ENCODE measurements at regions not wholly inside any gene's neighbourhood (a gene's known extent, or its start where the extent isn't known, plus 50 kb on each side); places are given as distances from the start of the nearest gene placed in this dataset.
A peak's percentile ranks its signal among the peaks of the same experiment; 100 is the strongest.

GRCh38 chr6:125363039-125363823 is 61.5 kb upstream of the HDDC2 start:
- 1% methylated on average over 28 of the region's 44 CpGs; no CpG with 5 or more reads in 1 of the 2 experiments for WGBS, 2 experiments (ENCODE audit: extremely low coverage in 2 of 2, insufficient read length in 1 of 2)
- no peak overlapping the region for H3K18ac ChIP-seq (ENCODE audit: low read depth, low read length)
- no TSS peak for BruUV-seq (replicated peaks)
- peaks cover 30% of the 10 kb centered on the region for H3K27me3 ChIP-seq (ENCODE audit: control insufficient read depth, insufficient read depth, low read length)
- dilution Hi-C loops (cut with HindIII; ENCODE audit: low sequenced_read_pairs, unreplicated experiment) (no loop called here), intact Hi-C loops (cut with micrococcal nuclease) (loop anchor here (5.0 kb wide), 1 partner anchor 384 kb away; the partner anchor contains the start of gene HEY2), in situ Hi-C loops (cut with MboI; ENCODE audit: low sequenced_read_pairs) (no loop called here)
- no peak overlapping the region for H3K56ac ChIP-seq (ENCODE audit: extremely low read depth, insufficient read depth, low read length)
- no peak overlapping the region for H3K4ac ChIP-seq (ENCODE audit: low read depth, low read length)
- peak overlapping the region; percentile 87 for H3K4me2 ChIP-seq (ENCODE audit: low read depth, low read length)
- no peak overlapping the region for H3K23ac ChIP-seq (ENCODE audit: low read depth, low read length)
- peak overlapping the region; percentile 90 for H2AFZ ChIP-seq (replicated peaks; ENCODE audit: low read length, poor library complexity)
- POLR2A ChIA-PET (ENCODE audit: unreplicated experiment), result no interaction called here
- no peak overlapping the region for H2BK15ac ChIP-seq (ENCODE audit: low read depth, low read length)
- H4K20me1 ChIP-seq (ENCODE audit: insufficient read depth, low read length), result no peaks in the 10 kb centered on the region
- no peak overlapping the region for H4K5ac ChIP-seq (ENCODE audit: low read depth, low read length)
- no peak overlapping the region for H4K8ac ChIP-seq (ENCODE audit: low read depth in 2 of 2, low read length in 2 of 2)
- H3K79me1 ChIP-seq (ENCODE audit: low read depth in 1 of 2, low read length in 2 of 2), result no peaks in the 10 kb centered on the region
- no peak overlapping the region for H2BK5ac ChIP-seq (ENCODE audit: low read depth, low read length, poor library complexity, severe bottlenecking)
- H3K4me1 ChIP-seq (ENCODE audit: control insufficient read depth, insufficient read depth, low read length), result peaks cover 2% of the 10 kb centered on the region; the same call in 1 of the 2 replicates
- no peak overlapping the region for H4K91ac ChIP-seq (ENCODE audit: insufficient read depth, low read depth, low read length)
- no peaks in the 10 kb centered on the region for H3K9me1 ChIP-seq (ENCODE audit: insufficient read depth, low read length)
- H3K4me3 ChIP-seq (ENCODE audit: insufficient read depth, low read depth, low read length), result peak overlapping the region; percentile 22
- CTCF ChIA-PET, result no interaction called here
- no peak overlapping the region for H3K9ac ChIP-seq (ENCODE audit: low read depth, low read length)
- DNase-seq (peak; percentile 42), ATAC-seq (ENCODE audit: low read depth) (peak; percentile 77)
- no peaks in the 10 kb centered on the region for H3K9me3 ChIP-seq (ENCODE audit: control insufficient read depth, insufficient read depth, low read length)
- no peak overlapping the region for H3K27ac ChIP-seq (ENCODE audit: insufficient read depth, low read length)
- H2AK5ac ChIP-seq (ENCODE audit: low read depth, low read length), result no peak overlapping the region
- no peak overlapping the region for H2BK20ac ChIP-seq (ENCODE audit: low read depth, low read length)
- no peak overlapping the region for H2BK120ac ChIP-seq (ENCODE audit: low read depth, low read length)
- peak overlapping the region; percentile 15 for H2AK9ac ChIP-seq (replicated peaks; ENCODE audit: low read depth, low read length, poor library complexity)
- H3K36me3 ChIP-seq (ENCODE audit: control insufficient read depth, insufficient read depth, low read length), result no peaks in the 10 kb centered on the region
- no peak overlapping the region for H3K14ac ChIP-seq (replicated peaks; ENCODE audit: low read depth, low read length)
- TF ChIP-seq FOS (IDR thresholded peaks at IDR 0.05; ENCODE audit: low read depth, low read length) (peak; percentile 26; the same call in 1 of the 2 replicates), MXI1 (IDR thresholded peaks at IDR 0.05; ENCODE audit: borderline replicate concordance, low read depth, low read length) (no peak)
